Stimulated activated naive CD4-positive, alpha-beta T cell treated with Interleukin-2 at 50 U/mL for 16 hours (primary cell): ENCODE measurements at regions not wholly inside any gene's neighbourhood (a gene's known extent, or its start where the extent isn't known, plus 50 kb on each side); places are given as distances from the start of the nearest gene placed in this dataset.
"Not testable (repeated sequence)": the region's sequence is repeated elsewhere in the genome, so short reads cannot be mapped to it uniquely, and the experiment has no call there.

ENCODE experiments used
- DNase-seq: peaks from one replicate; lab custom pipeline; 2025; lab: John Stamatoyannopoulos, UW

GRCh38 chr3:153976891-153977554 is 144.2 kb upstream of the ARHGEF26 start:
- no peak for DNase-seq

GRCh38 chr3:153978006-153978405 is 143.2 kb upstream of the ARHGEF26 start:
- DNase-seq = no peak

GRCh38 chr3:153979418-153980251 is 141.6 kb upstream of the ARHGEF26 start:
- DNase-seq = no peak

GRCh38 chr3:153980252-153980590 is 141.0 kb upstream of the ARHGEF26 start:
- DNase-seq = no peak

- not testable (repeated sequence) for DNase-seq
Observed at GRCh38 chr3:153997364-153997763, 123.8 kb upstream of the ARHGEF26 start.

GRCh38 chr3:154003649-154004048 is 117.5 kb upstream of the ARHGEF26 start:
- DNase-seq = no peak

GRCh38 chr3:154011036-154011435 is 110.2 kb upstream of the ARHGEF26 start:
- no peak for DNase-seq

GRCh38 chr3:154013736-154014135 is 107.5 kb upstream of the ARHGEF26 start:
- DNase-seq = no peak

- DNase-seq = no peak
Observed at GRCh38 chr3:154015307-154015706, 105.9 kb upstream of the ARHGEF26 start.

- no peak for DNase-seq
Observed at GRCh38 chr3:154018100-154018696, 103.0 kb upstream of the ARHGEF26 start.

GRCh38 chr3:154022606-154023005 is 98.6 kb upstream of the ARHGEF26 start:
- DNase-seq = no peak

GRCh38 chr3:154023148-154023547 is 98.0 kb upstream of the ARHGEF26 start:
- no peak for DNase-seq

- no peak for DNase-seq
Observed at GRCh38 chr3:154025007-154025406, 96.2 kb upstream of the ARHGEF26 start.

- no peak for DNase-seq
Observed at GRCh38 chr3:154029926-154030325, 91.3 kb upstream of the ARHGEF26 start.

GRCh38 chr3:154034797-154035330 is 86.3 kb upstream of the ARHGEF26 start:
- DNase-seq = no peak

- no peak for DNase-seq
Observed at GRCh38 chr3:154040283-154040682, 80.9 kb upstream of the ARHGEF26 start.

- DNase-seq = no peak
Observed at GRCh38 chr3:154044671-154045070, 76.5 kb upstream of the ARHGEF26 start.

- DNase-seq = no peak
Observed at GRCh38 chr3:154050216-154050615, 71.0 kb upstream of the ARHGEF26 start.

GRCh38 chr3:154050766-154051165 is 70.4 kb upstream of the ARHGEF26 start:
- no peak for DNase-seq

GRCh38 chr3:154059833-154060232 is 61.4 kb upstream of the ARHGEF26 start:
- no peak for DNase-seq

- no peak for DNase-seq
Observed at GRCh38 chr3:154060238-154061000, 60.8 kb upstream of the ARHGEF26 start.

GRCh38 chr3:154061001-154061370 is 60.2 kb upstream of the ARHGEF26 start:
- DNase-seq = no peak
